Mammary epithelial cell (primary cell): ENCODE measurements at regions not wholly inside any gene's neighbourhood (a gene's known extent, or its start where the extent isn't known, plus 50 kb on each side); places are given as distances from the start of the nearest gene placed in this dataset.

ENCODE experiments used
- CTCF ChIP-seq, 2 donors: IDR thresholded peaks in 1 of 2; conservative IDR thresholded peaks in 1 of 2; 2 replicates each; pipeline ENCODE4 v1.5.1; 2011 to 2012; ENCODE audit warnings: inconsistent platforms in 2 of 2, low read length in 2 of 2, mild to moderate bottlenecking in 2 of 2, control low read depth in 1 of 2, low read depth in 1 of 2; ENCODE audit not compliant: insufficient read depth in 1 of 2; ENCODE audit errors: extremely low read depth in 1 of 2
- EZH2 ChIP-seq: IDR thresholded peaks from 2 replicates; pipeline ENCODE4 v1.6.1; 2012; ENCODE audit warnings: low read length, inconsistent platforms, borderline replicate concordance

- no peak for TF ChIP-seq CTCF (conservative IDR thresholded peaks at IDR 0.05 in 1 of 2, IDR thresholded peaks at IDR 0.05 in 1 of 2; ENCODE audit: extremely low read depth in 1 of 2, insufficient read depth in 1 of 2, low read depth in 1 of 2, low read length in 2 of 2)
- no peak for TF ChIP-seq EZH2
These were observed 121.9 kb downstream of the CRYAA start for GRCh38 chr21:43290421-43291346.
